CD4-positive, alpha-beta T cell treated with Interleukin-15 for 4 hours (primary cell): ENCODE measurements at regions not wholly inside any gene's neighbourhood (a gene's known extent, or its start where the extent isn't known, plus 50 kb on each side); places are given as distances from the start of the nearest gene placed in this dataset.
"Not testable (repeated sequence)": the region's sequence is repeated elsewhere in the genome, so short reads cannot be mapped to it uniquely, and the experiment has no call there.

ENCODE experiments used
- DNase-seq: peaks from one replicate; pipeline ENCODE4 v3.0.0-alpha.2; 2020; ENCODE audit warnings: low spot score

DNA sequence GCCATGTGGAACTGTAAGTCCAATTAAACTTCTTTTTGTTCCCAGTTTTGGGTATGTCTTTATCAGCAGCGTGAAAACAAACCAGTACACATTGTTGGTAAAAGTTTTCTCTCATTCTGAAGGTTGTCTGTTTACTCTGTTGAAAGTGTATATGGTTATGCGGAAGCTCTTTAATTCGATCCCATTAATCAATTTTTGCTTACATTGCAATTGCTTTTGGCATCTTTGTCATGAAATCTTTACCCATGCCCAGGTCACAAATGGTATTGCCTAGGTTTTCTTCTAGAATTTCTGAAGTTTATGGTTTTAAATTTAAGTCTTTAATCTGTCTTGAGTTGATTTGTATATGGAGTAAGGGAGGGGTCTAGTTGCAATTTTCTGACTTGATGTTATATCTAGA lies 1901.9 kb downstream of the MAT2B start:
- no peak for DNase-seq

GRCh38 chr5:165410476-165410875 lies 1905.1 kb downstream of the MAT2B start:
- no peak for DNase-seq

DNA sequence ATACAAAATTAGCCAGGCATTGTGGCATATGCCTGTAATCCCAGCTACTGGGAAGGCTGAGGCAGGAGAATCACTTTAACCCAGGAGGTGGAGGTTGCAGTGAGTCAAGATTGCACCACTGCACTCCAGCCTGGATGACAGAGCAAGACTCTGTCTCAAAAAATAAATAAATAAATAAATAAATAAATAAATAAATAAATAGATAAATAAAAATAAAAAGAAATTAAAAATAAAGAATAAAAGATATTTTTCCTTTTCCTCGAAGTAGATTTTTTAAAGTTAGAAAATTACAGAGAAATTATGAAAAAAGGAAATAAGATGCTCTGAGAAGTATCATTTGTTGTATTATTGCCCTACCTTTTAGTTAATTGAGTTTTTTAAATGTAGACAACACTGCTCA lies 1906.1 kb downstream of the MAT2B start:
- not testable (repeated sequence) for DNase-seq

GRCh38 chr5:165420493-165420892 lies 1915.1 kb downstream of the MAT2B start:
- no peak for DNase-seq

- DNase-seq: no peak
These were observed 1918.4 kb downstream of the MAT2B start for GRCh38 chr5:165423697-165424299.

DNA sequence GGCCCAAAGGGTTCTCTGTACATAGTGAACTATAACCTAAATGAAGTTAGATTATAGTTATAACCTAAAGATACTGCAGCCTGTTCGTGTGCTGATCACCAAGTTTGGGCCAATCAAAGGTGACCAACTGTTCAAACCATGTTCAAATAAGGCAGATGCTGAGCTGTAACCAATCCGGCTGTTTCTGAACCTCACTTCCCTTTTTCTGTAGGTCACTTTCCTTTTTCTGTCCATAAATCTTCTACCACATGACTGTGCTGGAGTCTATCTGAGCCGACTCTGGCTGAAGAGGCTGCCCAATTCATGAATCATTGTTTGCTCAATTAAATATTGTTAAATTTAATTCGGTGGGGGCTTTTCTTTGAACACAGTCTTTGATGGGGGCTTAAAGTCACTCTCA lies 1920.2 kb downstream of the MAT2B start:
- no peak for DNase-seq

DNA sequence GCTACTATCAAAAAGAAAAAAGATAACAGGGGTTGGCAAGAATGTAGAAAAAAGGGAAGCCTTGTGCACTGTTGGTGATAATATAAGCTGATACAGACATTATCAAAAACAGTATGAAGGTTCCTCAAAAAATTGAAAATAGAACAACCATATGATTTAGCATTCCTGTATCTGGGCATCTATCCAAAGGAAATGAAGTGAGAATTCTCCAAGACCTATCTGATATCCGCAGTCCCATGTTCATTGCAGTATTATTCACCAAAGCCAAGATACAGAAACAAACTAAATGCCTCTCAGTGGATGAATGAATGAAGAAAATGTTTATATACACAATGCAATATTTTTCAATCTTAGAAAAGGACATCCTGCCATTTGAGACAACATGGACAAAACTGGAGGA lies 1943.3 kb downstream of the MAT2B start:
- no peak for DNase-seq

GRCh38 chr5:165457859-165458481 lies 1952.6 kb downstream of the MAT2B start:
- no peak for DNase-seq

GRCh38 chr5:165459232-165459631 lies 1953.8 kb downstream of the MAT2B start:
- DNase-seq: no peak

- DNase-seq: no peak
These were observed 1955.5 kb downstream of the MAT2B start for GRCh38 chr5:165460911-165461310.

- DNase-seq: no peak
These were observed 1972.1 kb downstream of the MAT2B start for GRCh38 chr5:165477546-165477945.

DNA sequence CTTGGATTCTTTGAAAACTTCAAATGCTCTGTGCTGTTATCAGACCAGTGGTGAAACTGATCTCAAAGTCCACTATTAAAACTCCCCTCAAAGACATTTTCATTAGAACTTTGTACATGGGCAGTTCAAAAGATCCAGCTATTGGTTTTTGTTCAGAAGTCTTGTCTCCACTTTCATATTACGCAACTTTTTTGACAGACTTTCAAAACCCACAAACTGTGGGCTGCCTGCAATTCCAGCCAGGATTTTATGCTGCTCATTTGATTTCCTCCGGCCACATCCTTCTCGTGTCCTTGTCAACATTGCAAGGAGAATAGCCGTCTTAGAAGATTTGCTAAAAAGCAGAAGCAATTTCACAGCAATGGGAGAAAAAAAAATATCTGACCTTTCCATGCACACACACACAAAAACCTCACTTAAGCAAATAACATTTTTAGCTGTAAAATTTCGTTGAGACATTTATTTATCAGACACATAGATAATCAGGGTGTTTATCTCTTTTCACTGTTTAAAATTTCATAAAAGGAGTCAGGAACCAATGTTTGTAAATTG lies 1990.5 kb downstream of the MAT2B start:
- no peak for DNase-seq

GRCh38 chr5:165497707-165498106 lies 1992.3 kb downstream of the MAT2B start:
- no peak for DNase-seq

GRCh38 chr5:165502893-165503691 lies 1997.7 kb downstream of the MAT2B start:
- DNase-seq: no peak

- DNase-seq: no peak
These were observed 1999.3 kb downstream of the MAT2B start for GRCh38 chr5:165504674-165505073.

GRCh38 chr5:165508286-165508685 lies 2002.9 kb downstream of the MAT2B start:
- DNase-seq: no peak

- DNase-seq: no peak
These were observed 2003.4 kb downstream of the MAT2B start for GRCh38 chr5:165508861-165509260.

GRCh38 chr5:165521816-165522610 lies 2016.6 kb downstream of the MAT2B start:
- no peak for DNase-seq

- DNase-seq: no peak
These were observed 2019.9 kb downstream of the MAT2B start for GRCh38 chr5:165525271-165525670.

- no peak for DNase-seq
These were observed 2020.9 kb downstream of the MAT2B start for GRCh38 chr5:165526357-165526756.

- DNase-seq: no peak
These were observed 2022.2 kb downstream of the MAT2B start for GRCh38 chr5:165527577-165527976.

DNA sequence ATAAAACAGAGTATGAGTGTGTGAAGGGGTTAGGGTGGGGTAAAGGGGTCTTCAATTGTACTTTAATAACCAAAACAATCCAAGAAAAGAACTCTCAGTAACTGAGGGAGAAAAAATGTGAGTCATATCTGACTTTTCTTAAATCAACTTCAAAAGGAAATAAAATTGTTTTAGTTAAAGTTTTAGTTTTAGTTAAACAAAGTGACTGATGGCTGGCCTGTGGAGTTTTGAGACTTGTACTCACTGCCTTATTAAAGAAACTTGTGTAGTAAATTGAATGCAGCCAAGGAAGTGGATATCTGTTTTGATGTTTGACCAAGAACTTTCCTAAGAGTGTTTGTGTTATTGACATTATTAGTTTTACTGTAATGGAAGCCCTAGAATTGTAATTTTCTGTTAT lies 2032.6 kb downstream of the MAT2B start:
- no peak for DNase-seq
